GM21390 (cell line): ENCODE measurements at regions not wholly inside any gene's neighbourhood (a gene's known extent, or its start where the extent isn't known, plus 50 kb on each side); places are given as distances from the start of the nearest gene placed in this dataset.
"Not testable (repeated sequence)": the region's sequence is repeated elsewhere in the genome, so short reads cannot be mapped to it uniquely, and the experiment has no call there.

Experiments used
- ATAC-seq: cut with Tn5 transposase; IDR thresholded peaks from one replicate; pipeline ENCODE4 v1.9.1; 2021; ENCODE audit not compliant: unreplicated experiment

DNA sequence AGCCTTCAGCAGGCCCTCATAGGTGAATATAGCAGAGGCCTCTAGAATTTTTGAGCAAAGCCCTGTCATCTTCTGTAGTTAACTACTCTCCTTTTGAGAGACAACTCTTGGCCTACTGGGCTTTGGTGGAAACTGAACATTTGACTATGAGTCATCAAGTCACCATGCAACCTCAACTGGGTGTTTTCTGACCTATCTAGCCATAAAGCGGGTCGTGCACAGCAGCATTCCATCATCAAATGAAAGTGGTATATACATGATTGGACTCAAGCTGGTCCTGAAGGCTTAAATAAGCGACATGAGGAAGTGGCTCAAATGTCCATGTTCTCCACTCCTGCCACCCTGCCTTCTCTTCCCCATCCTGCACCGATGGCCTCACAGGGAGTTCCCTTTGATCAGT, 1115.5 kb downstream of the TAF11L14 start:
- ATAC-seq = peak; percentile 38

GRCh38 chr5:18752317-18752716, 1118.1 kb downstream of the TAF11L14 start:
- no peak for ATAC-seq

GRCh38 chr5:18754201-18754600, 1119.9 kb downstream of the TAF11L14 start:
- ATAC-seq = no peak

- peak; percentile 86 for ATAC-seq
These were observed 1127.5 kb downstream of the TAF11L14 start for GRCh38 chr5:18761801-18762200.

DNA sequence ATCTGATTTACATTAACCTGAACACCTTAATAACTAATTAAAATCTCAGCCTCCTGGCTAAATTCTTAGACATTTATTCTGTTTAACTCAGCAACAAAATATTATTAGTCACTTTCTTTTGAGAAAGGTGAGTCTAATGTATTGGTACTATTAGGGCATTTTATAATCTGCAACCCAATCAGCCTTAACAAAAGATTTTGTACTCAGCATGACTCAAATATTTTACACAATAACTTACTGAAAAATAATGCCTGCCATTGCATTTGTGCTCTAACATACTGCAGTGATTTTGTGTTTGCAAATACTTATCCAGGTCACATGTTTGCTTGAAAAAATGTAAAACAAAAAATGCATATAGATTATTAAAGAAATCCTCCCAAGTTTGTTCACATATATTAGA, 1129.9 kb downstream of the TAF11L14 start:
- ATAC-seq = no peak

DNA sequence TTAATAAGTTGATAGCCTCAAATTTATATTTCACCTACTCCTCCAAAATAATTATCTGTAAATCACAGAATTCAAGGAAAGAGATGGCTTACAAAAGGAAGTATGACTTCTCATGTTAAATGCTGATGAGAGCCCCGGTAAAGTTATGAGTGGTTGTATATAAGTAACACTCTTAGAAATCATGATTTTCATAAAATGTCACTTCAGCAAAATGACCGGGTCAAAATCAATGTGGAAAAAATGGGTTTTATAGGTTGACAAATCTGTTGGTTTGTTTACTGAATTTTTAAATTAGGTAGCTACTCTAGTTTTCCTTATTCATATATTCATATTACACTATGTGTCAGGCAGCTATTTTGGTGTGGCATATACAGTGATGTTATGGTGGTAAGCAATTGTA, 1131.0 kb downstream of the TAF11L14 start:
- no peak for ATAC-seq

GRCh38 chr5:18771097-18771610, 1136.9 kb downstream of the TAF11L14 start:
- no peak for ATAC-seq

DNA sequence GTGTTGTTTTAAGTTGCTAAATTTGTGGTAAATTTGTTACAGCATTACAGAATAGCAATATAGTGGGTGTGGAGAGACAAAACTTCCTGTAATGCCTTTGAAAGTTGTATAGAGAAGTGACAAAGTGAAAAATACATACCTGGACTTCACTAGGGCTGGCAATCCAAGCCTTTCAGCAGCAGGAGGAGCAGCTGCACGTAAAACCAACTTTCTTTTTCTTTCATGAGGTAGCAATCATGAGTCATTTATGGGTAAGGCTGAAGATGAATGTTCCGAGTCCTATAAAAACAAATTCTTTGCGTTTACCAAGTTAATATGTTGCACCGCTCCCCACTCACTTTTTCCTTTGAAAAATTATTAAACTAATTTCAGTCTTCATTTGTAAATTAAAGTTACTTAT, 1138.2 kb downstream of the TAF11L14 start:
- no peak for ATAC-seq

DNA sequence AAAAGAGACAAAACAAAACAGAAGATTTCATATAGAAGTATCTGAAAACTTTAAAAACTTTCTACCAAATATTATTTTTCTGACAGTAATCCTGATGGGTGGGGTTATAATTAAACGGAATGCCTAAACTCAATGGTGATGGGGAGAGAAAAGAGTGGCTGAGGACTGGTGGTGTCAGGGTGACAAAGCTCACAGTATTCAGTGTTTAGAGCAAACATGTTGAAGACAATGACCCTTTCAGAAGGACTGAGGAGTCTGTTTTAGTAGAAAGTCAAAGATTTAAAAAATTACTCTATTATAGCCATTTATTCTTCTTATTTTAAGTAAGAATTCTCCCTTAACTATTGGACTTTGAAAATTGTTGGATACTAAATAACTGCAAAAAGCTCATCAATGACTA, 1144.0 kb downstream of the TAF11L14 start:
- ATAC-seq = no peak

DNA sequence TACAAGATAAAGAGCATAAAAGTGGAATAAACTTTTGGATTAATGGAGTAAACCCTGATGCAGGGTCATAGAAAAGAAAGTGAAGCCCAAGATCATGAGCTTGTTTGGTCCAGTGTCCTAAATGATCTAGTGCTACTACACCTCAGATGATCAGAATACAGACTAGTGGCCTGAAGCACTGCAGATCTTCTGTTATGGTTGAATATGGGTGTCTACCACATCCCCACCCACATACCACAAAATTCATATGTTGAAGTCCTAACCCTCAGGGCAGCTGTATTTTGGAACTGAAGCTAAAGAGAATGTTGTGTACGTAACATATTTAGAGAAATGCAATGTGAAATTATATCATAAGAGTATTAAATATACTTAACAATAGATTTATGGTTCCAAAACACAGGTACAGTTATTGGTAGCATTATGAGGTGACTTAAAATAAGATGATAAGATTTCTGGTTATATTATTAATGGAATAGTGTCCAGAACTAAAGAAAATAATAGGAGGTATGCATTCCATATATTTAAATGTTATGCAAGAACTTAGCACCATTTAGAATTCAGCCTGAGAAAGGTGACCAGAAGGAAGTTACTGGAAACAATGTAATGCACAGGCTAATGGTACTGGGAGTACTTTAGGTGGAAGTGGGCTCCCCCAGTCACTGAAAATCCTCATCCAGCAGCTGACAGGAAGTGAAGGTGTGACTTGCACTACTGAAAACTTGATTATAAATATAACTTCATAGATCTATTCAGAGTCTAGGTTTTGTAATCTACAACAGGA, 1155.1 kb downstream of the TAF11L14 start:
- ATAC-seq = no peak

DNA sequence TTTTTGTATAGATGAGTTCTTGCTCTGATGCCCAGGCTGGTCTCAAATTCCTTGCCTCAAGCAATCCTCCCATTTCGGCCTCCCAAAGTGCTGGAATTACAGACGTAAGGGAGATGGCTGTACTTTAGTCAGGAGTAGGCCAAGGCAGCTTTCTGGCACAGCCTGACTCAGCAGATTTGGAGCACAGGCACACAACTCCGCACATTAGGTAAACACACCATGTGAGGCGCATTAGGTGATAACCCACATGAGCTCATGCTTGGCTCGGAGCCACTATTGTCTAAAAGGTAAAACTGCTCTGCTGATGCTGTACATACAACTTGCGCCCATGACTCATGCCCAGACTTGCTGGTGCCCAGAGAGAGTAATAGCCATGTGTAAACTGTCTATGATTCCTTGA, 1157.9 kb downstream of the TAF11L14 start:
- no peak for ATAC-seq

DNA sequence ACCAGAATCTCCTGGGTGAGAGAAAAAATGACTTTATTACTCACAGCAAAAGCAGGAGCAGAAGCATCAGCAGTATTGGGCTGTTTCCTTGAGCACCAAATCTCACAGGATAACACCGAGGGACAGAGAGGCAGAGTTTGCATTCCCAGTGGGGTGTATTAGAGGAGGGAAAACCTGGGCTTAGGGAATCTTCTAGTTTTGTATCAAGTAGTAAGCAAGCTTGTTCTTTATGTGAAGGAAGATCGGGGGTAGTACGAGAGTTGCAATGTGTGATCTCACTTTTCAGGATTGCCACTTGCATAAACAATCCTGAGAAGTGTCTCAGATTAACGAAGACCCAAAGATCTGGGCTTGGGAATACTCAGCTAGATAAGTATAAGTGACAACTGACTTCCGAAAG, 1163.0 kb downstream of the TAF11L14 start:
- ATAC-seq = no peak

DNA sequence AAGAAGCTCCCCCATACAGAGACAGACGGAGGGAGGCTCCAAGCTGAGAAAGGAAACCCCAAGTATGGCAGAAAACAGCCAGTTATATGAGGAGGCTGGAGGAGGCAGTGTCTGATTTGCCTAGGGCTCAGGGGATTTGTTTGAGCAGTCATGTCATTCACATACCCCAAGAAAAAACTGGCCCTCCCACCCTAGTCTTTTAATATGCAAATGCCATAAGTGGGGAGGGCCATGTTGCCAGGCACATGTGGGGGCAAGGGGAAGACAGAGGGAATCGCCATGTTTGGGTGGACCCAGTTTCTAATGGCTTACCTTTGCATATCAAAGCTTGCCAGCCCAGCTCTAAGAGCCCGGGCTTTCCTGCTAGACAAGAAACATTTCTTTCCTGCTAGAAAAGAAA, 1163.8 kb downstream of the TAF11L14 start:
- ATAC-seq = no peak

DNA sequence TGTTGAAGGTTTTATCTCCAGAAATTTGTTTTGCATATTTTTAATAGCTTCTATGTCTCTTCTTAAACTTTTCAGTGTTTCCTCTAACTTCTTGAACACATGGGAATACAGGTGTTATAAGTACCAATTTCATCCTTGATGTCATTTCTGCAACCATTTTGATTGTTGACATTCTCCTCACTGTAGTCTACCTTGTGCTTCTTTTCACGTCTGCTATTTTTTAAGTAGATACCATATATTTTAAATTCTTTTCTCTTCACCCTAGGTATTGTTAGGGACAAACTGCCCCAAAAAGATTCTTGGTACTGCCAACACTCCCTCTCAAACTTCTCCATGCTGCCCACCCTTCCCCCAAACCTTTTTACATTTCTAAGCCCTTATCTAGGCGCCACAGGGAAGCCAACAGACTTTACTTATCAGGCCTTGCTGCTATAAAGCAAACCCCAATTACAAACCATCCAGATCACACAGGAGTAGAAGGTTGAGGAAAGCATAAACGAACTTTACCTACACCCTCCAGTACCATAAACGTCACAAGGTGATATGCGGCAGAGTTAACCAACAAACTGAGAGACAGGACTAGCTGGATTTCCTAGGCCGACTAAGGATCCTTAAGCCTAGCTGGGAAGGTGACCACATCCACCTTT, 1165.3 kb downstream of the TAF11L14 start:
- ATAC-seq = no peak

GRCh38 chr5:18800293-18801025, 1166.2 kb downstream of the TAF11L14 start:
- no peak for ATAC-seq

DNA sequence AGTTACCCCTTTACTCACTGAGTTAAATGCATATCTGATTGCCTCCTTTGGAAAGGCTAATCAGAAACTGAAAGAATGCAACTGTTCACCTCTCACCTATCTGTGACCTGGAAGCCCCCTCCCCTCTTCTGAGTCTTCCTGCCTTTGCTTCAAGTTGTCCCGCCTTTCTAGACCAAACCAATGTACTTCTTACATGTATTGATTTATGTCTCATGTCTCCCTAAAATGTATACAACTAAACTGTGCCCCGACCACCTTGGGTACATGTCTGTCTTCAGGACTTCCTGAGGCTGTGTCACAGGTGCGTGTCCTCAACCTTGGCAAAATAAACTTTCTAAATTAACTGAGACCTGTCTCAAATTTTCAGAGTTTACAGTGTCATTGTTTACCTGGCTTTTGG, 1167.2 kb downstream of the TAF11L14 start:
- not testable (repeated sequence) for ATAC-seq

- no peak for ATAC-seq
These were observed 1168.1 kb downstream of the TAF11L14 start for GRCh38 chr5:18802336-18802735.

DNA sequence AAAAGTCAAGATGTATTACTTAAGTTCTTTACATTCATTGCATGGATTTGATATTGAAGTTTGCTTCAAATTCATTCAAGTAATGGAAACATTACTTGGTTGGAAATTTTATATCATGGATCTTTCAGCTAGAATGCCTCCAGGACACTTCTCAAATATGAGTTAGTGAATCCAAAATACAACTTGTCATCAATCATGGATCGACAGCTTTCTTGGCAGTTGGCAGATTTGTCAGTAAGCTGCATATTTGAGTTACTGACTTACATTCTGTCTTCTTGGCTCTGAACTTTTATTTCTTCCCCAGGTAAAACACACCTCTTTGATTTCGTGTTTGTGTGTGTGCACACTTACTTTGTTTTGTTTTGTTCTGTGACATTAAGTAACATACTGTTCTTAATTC, 1171.1 kb downstream of the TAF11L14 start:
- no peak for ATAC-seq

DNA sequence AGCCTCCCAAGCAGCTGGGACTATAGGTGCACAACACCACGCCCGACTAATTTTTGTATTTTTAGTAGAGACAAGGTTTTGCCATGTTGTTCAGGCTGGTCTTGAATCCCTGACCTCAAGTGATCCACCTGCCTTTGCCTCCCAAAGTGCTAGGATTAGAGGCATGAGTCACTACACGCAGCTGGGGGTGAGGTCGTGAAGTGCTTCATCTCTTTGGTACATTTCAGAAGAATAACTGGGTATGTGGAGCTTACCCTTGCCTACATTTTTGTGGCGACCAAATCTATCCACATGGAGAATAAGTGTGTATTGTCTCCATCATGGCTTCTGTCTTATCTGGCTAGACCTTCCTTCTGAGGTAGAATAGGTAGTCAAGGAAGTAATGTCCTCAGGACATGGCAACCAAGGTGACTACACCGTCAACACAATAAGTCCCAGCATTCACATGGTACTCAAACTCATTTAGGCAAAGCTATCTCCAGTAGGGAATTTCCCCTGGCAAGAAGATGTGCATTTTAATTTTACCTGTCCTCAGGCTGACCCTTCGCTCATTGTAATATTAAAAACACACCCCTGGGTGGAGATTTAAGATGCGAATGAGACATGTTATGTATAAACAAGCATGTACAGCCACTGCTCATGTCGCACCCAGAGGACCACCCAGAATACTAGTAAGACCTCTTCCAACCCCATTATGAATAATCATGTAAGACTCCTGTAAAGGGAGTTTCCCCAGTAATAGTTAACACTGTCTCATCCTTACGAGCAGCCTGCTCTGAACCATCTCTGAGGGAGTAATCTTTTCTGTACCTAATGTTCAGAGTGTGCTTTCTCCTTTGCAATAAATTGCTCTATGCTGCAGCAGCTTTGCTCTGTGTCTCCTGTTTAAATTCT, 1173.2 kb downstream of the TAF11L14 start:
- no peak for ATAC-seq

DNA sequence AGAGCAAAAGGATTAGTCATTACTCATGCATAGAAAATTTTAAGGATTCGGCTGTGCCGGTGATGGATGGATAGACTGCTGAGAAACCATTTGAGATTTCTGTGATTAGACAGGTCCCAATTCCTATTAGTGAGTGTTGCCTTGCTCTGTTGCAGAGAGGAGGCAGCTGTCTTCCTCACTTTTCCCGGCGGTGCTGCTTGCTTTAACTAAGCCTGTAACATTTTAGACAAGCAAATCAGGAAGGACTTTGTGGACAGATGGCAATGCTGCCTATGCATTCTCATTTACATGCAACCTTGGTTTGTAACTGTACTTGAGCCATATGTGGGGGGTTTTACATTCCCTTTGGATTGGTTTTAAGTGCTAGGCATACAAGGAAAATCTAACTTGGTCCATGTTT, 1176.3 kb downstream of the CDH18 start:
- ATAC-seq = no peak

GRCh38 chr5:18828351-18828750, 1159.6 kb downstream of the CDH18 start:
- ATAC-seq = no peak
